Stimulated activated naive CD8-positive, alpha-beta T cell treated with anti-CD3 and anti-CD28 coated beads, Interleukin-15, amount 100 ng/mL, for 72 hours (primary cell): ENCODE measurements at regions not wholly inside any gene's neighbourhood (a gene's known extent, or its start where the extent isn't known, plus 50 kb on each side); places are given as distances from the start of the nearest gene placed in this dataset.

Experiments
- ATAC-seq: fragments of 150-1000 bp; cut with Tn5 transposase; 2 replicates; pipeline ENCODE4 v1.10.0; 2021; ENCODE audit warnings: mild to moderate bottlenecking, moderate library complexity
- DNase-seq, 2 donors: peaks; one replicate each; pipeline ENCODE4 v3.0.0; 2021 to 2022
- H3K27ac Mint-ChIP-seq, 2 donors: one replicate each; pipeline ENCODE4 v1.8.0; 2022; ENCODE audit warnings: mild to moderate bottlenecking in 2 of 2, mixed read lengths in 2 of 2, moderate library complexity in 2 of 2
- H3K27me3 Mint-ChIP-seq: one replicate; pipeline ENCODE4 v1.8.0; 2022; ENCODE audit warnings: mixed read lengths
- H3K4me1 Mint-ChIP-seq: one replicate; pipeline ENCODE4 v1.8.0; 2022; ENCODE audit warnings: mild to moderate bottlenecking, mixed read lengths
- H3K4me3 Mint-ChIP-seq, 2 donors: one replicate each; pipeline ENCODE4 v1.8.0; 2022; ENCODE audit warnings: mild to moderate bottlenecking in 2 of 2, mixed read lengths in 2 of 2, moderate library complexity in 1 of 2
- H3K9me3 Mint-ChIP-seq, 2 donors: one replicate each; pipeline ENCODE4 v1.8.0; 2022; ENCODE audit warnings: mixed read lengths in 2 of 2

GRCh38 chr14:82223276-82223675, 689.6 kb upstream of the SEL1L start:
- Mint-ChIP-seq H3K27ac (no peak overlapping the region), H3K4me1 (no peaks in the 10 kb centered on the region), H3K27me3 (no peaks in the 10 kb centered on the region), H3K4me3 (no peak overlapping the region), H3K9me3 (peaks cover 7 to 13% of the 10 kb centered on the region in 2 donors)
- DNase-seq (no peak), ATAC-seq (no peak)

- Mint-ChIP-seq H3K27ac (no peak overlapping the region), H3K27me3 (no peaks in the 10 kb centered on the region), H3K9me3 (peaks cover 7 to 8% of the 10 kb centered on the region in 2 donors), H3K4me1 (no peaks in the 10 kb centered on the region), H3K4me3 (no peak overlapping the region)
- DNase-seq (no peak), ATAC-seq (no peak)
Observed at GRCh38 chr14:82224610-82225009, 691.0 kb upstream of the SEL1L start.

GRCh38 chr14:82230748-82231147, 697.1 kb upstream of the SEL1L start:
- Mint-ChIP-seq H3K27me3 (no peaks in the 10 kb centered on the region), H3K4me3 (no peak overlapping the region), H3K9me3 (peaks cover 14 to 17% of the 10 kb centered on the region in 2 donors), H3K4me1 (no peaks in the 10 kb centered on the region), H3K27ac (no peak overlapping the region)
- ATAC-seq (no peak), DNase-seq (no peak)

- ATAC-seq (no peak), DNase-seq (no peak)
- Mint-ChIP-seq H3K9me3 (peaks cover 8 to 21% of the 10 kb centered on the region in 2 donors), H3K4me1 (no peaks in the 10 kb centered on the region), H3K27ac (no peak overlapping the region), H3K4me3 (no peak overlapping the region), H3K27me3 (no peaks in the 10 kb centered on the region)
Observed at GRCh38 chr14:82238649-82239048, 705.0 kb upstream of the SEL1L start.

- no peak overlapping the region for H3K4me3 Mint-ChIP-seq
- H3K27me3 Mint-ChIP-seq, result no peaks in the 10 kb centered on the region
- H3K9me3 Mint-ChIP-seq, result peaks cover 8 to 21% of the 10 kb centered on the region in 2 donors
- DNase-seq, result no peak
- ATAC-seq, result no peak
- no peak overlapping the region for H3K27ac Mint-ChIP-seq
- H3K4me1 Mint-ChIP-seq, result no peaks in the 10 kb centered on the region
Observed at GRCh38 chr14:82239223-82239622, 705.6 kb upstream of the SEL1L start.

- no peak for ATAC-seq
- no peak overlapping the region for H3K4me3 Mint-ChIP-seq
- no peaks in the 10 kb centered on the region for H3K27me3 Mint-ChIP-seq
- H3K27ac Mint-ChIP-seq, result no peak overlapping the region
- peaks cover 0 to 12% of the 10 kb centered on the region in 2 donors for H3K9me3 Mint-ChIP-seq
- no peaks in the 10 kb centered on the region for H3K4me1 Mint-ChIP-seq
- no peak for DNase-seq
Observed at GRCh38 chr14:82244791-82245190, 711.1 kb upstream of the SEL1L start.

GRCh38 chr14:82251494-82251893, 717.8 kb upstream of the SEL1L start:
- H3K9me3 Mint-ChIP-seq, result peaks cover 2 to 20% of the 10 kb centered on the region in 2 donors
- DNase-seq (no peak), ATAC-seq (no peak)
- no peaks in the 10 kb centered on the region for H3K4me1 Mint-ChIP-seq
- H3K27me3 Mint-ChIP-seq, result no peaks in the 10 kb centered on the region
- H3K4me3 Mint-ChIP-seq, result no peak overlapping the region
- H3K27ac Mint-ChIP-seq, result no peak overlapping the region

- no peak for DNase-seq
- Mint-ChIP-seq H3K4me1 (no peaks in the 10 kb centered on the region), H3K9me3 (peaks cover 5 to 12% of the 10 kb centered on the region in 2 donors), H3K27ac (no peak overlapping the region), H3K27me3 (no peaks in the 10 kb centered on the region), H3K4me3 (no peak overlapping the region)
- no peak for ATAC-seq
Observed at GRCh38 chr14:82270286-82270685, 736.6 kb upstream of the SEL1L start.

GRCh38 chr14:82298811-82299210, 765.2 kb upstream of the SEL1L start:
- Mint-ChIP-seq H3K27ac (no peak overlapping the region), H3K4me3 (no peak overlapping the region), H3K9me3 (peaks cover 6% of the 10 kb centered on the region in 2 donors), H3K27me3 (no peaks in the 10 kb centered on the region), H3K4me1 (no peaks in the 10 kb centered on the region)
- ATAC-seq (no peak), DNase-seq (no peak)

GRCh38 chr14:82309199-82309598, 775.5 kb upstream of the SEL1L start:
- H3K9me3 Mint-ChIP-seq, result peaks cover 14 to 26% of the 10 kb centered on the region in 2 donors
- no peak overlapping the region for H3K4me3 Mint-ChIP-seq
- no peaks in the 10 kb centered on the region for H3K27me3 Mint-ChIP-seq
- no peaks in the 10 kb centered on the region for H3K4me1 Mint-ChIP-seq
- no peak for ATAC-seq
- DNase-seq, result no peak
- no peak overlapping the region for H3K27ac Mint-ChIP-seq

GRCh38 chr14:82313889-82314288, 780.2 kb upstream of the SEL1L start:
- ATAC-seq (no peak), DNase-seq (no peak)
- H3K27ac Mint-ChIP-seq, result no peak overlapping the region
- no peaks in the 10 kb centered on the region for H3K27me3 Mint-ChIP-seq
- no peaks in the 10 kb centered on the region for H3K4me1 Mint-ChIP-seq
- no peak overlapping the region for H3K4me3 Mint-ChIP-seq
- peaks cover 13 to 33% of the 10 kb centered on the region in 2 donors for H3K9me3 Mint-ChIP-seq

- DNase-seq (no peak), ATAC-seq (no peak)
- Mint-ChIP-seq H3K27me3 (no peaks in the 10 kb centered on the region), H3K4me3 (no peak overlapping the region), H3K27ac (no peak overlapping the region), H3K4me1 (no peaks in the 10 kb centered on the region), H3K9me3 (peaks cover 2 to 14% of the 10 kb centered on the region in 2 donors)
Observed at GRCh38 chr14:82328442-82328841, 794.8 kb upstream of the SEL1L start.

GRCh38 chr14:82341261-82341810, 807.7 kb upstream of the SEL1L start:
- peaks cover 12 to 15% of the 10 kb centered on the region in 2 donors for H3K9me3 Mint-ChIP-seq
- no peak overlapping the region for H3K4me3 Mint-ChIP-seq
- no peaks in the 10 kb centered on the region for H3K4me1 Mint-ChIP-seq
- no peak for DNase-seq
- no peak for ATAC-seq
- no peaks in the 10 kb centered on the region for H3K27me3 Mint-ChIP-seq
- no peak overlapping the region for H3K27ac Mint-ChIP-seq

- Mint-ChIP-seq H3K27me3 (no peaks in the 10 kb centered on the region), H3K27ac (no peak overlapping the region), H3K9me3 (peaks cover 9 to 12% of the 10 kb centered on the region in 2 donors), H3K4me1 (no peaks in the 10 kb centered on the region), H3K4me3 (no peak overlapping the region)
- DNase-seq (no peak), ATAC-seq (no peak)
Observed at GRCh38 chr14:82342596-82342995, 808.9 kb upstream of the SEL1L start.

GRCh38 chr14:82345184-82345583, 811.5 kb upstream of the SEL1L start:
- H3K4me1 Mint-ChIP-seq, result no peaks in the 10 kb centered on the region
- no peaks in the 10 kb centered on the region for H3K27me3 Mint-ChIP-seq
- DNase-seq, result no peak

GRCh38 chr14:82354126-82354525, 820.5 kb upstream of the SEL1L start:
- Mint-ChIP-seq H3K4me1 (no peaks in the 10 kb centered on the region), H3K27ac (no peak overlapping the region), H3K4me3 (no peak overlapping the region), H3K9me3 (peaks cover 8 to 26% of the 10 kb centered on the region in 2 donors), H3K27me3 (no peaks in the 10 kb centered on the region)
- ATAC-seq (no peak), DNase-seq (no peak)

More at GRCh38 chr14:82345184-82345583, 811.5 kb upstream of the SEL1L start:
- ATAC-seq, result no peak
- H3K27ac Mint-ChIP-seq, result no peak overlapping the region
- H3K9me3 Mint-ChIP-seq, result peaks cover 0 to 8% of the 10 kb centered on the region in 2 donors
- no peak overlapping the region for H3K4me3 Mint-ChIP-seq

- Mint-ChIP-seq H3K27me3 (no peaks in the 10 kb centered on the region), H3K4me3 (no peak overlapping the region), H3K27ac (no peak overlapping the region), H3K4me1 (no peaks in the 10 kb centered on the region), H3K9me3 (peaks cover 15 to 27% of the 10 kb centered on the region in 2 donors)
- DNase-seq, result no peak
- ATAC-seq, result no peak
Observed at GRCh38 chr14:82359201-82359600, 825.5 kb upstream of the SEL1L start.
